Stimulated activated CD8-positive, alpha-beta memory T cell treated with anti-CD3 and anti-CD28 coated beads, Interleukin-4, amount 100 ng/mL, for 48 hours (primary cell): ENCODE measurements at regions not wholly inside any gene's neighbourhood (a gene's known extent, or its start where the extent isn't known, plus 50 kb on each side); places are given as distances from the start of the nearest gene placed in this dataset.

Experiments used
- DNase-seq: peaks from one replicate; pipeline ENCODE4 v3.0.0-alpha.2; 2020

- no peak for DNase-seq
These were observed 63.9 kb upstream of the DISP3 start for GRCh38 chr1:11414926-11415538.

GRCh38 chr1:11417162-11417561, 61.8 kb upstream of the DISP3 start:
- DNase-seq, result no peak

- DNase-seq, result no peak
These were observed 60.9 kb upstream of the DISP3 start for GRCh38 chr1:11418056-11418455.

- no peak for DNase-seq
These were observed 57.5 kb upstream of the DISP3 start for GRCh38 chr1:11421443-11421842.

GRCh38 chr1:11422686-11423085, 56.3 kb upstream of the DISP3 start:
- no peak for DNase-seq

- no peak for DNase-seq
These were observed 52.3 kb upstream of the DISP3 start for GRCh38 chr1:11426617-11427016.

GRCh38 chr1:11428789-11429188, 50.2 kb upstream of the DISP3 start:
- DNase-seq, result no peak
